ENCODE measurements at regions not wholly inside any gene's neighbourhood (a gene's known extent, or its start where the extent isn't known, plus 50 kb on each side); places are given as distances from the start of the nearest gene placed in this dataset.

DNA sequence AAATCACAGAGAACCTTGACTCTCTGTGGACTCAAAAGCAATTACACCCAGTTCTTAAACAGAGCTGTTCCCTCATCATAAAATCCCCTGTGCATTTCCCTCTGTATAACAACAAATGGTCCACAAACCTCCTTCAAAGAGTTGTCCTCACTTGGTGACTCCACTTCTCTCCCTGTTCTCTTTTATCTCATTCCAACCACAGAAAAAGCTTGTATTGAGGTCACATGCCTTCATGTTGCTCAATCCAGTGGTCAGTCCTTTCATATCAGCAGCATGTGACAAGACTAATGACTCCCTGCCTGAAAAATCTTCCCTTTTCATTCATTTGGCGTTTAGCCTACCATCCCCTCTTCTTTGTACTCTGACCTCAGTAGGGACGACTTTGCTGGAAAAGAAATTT is 158.0 kb downstream of the DEPDC1B start (continued):
- TF ChIP-seq ATF3 (CRISPR knock-in tag; IDR thresholded peaks at IDR 0.05) (peak; percentile 39; the same call in 1 of the 2 replicates), ZNF710 (CRISPR knock-in tag; IDR thresholded peaks at IDR 0.05; ENCODE audit: borderline replicate concordance) (peak; percentile 64; the same call in 1 of the 2 replicates), TCF7 (IDR thresholded peaks at IDR 0.05; ENCODE audit: low read depth) (peak; percentile 87), HOMEZ (CRISPR knock-in tag; IDR thresholded peaks at IDR 0.05; ENCODE audit: low read depth) (peak; percentile 62; the same call in 1 of the 2 replicates), FOSL2 (CRISPR knock-in tag; IDR thresholded peaks at IDR 0.05) (peak; percentile 83), POGZ (CRISPR knock-in tag; IDR thresholded peaks at IDR 0.05) (peak; percentile 55; the same call in 1 of the 2 replicates), POLR2AphosphoS5 (IDR thresholded peaks at IDR 0.05; ENCODE audit: low read depth, low read length) (no peak), MED1 (CRISPR knock-in tag; IDR thresholded peaks at IDR 0.05) (peak; percentile 54), NR2F6 (IDR thresholded peaks at IDR 0.05) (peak; percentile 30), NR2F6 (CRISPR knock-in tag; IDR thresholded peaks at IDR 0.05) (peak; percentile 34; the same call in 1 of the 2 replicates), NFIC (IDR thresholded peaks at IDR 0.05; ENCODE audit: low read length) (peak; percentile 49; the same call in 1 of the 2 replicates), NCOA2 (CRISPR knock-in tag; IDR thresholded peaks at IDR 0.05) (peak; percentile 77), GFI1 (CRISPR knock-in tag; IDR thresholded peaks at IDR 0.05; ENCODE audit: borderline replicate concordance) (peak; percentile 32; the same call in 1 of the 2 replicates), ZNF256 (CRISPR knock-in tag; conservative IDR thresholded peaks at IDR 0.05) (no peak), ISL2 (CRISPR knock-in tag; IDR thresholded peaks at IDR 0.05) (peak; percentile 78), TBP (CRISPR knock-in tag; IDR thresholded peaks at IDR 0.05) (no peak), THRA (CRISPR knock-in tag; IDR thresholded peaks at IDR 0.05; ENCODE audit: borderline replicate concordance) (no peak), ZNF12 (CRISPR knock-in tag; IDR thresholded peaks at IDR 0.05) (peak; percentile 78; the same call in 1 of the 2 replicates)
- TF ChIP-seq, protein P1, sequence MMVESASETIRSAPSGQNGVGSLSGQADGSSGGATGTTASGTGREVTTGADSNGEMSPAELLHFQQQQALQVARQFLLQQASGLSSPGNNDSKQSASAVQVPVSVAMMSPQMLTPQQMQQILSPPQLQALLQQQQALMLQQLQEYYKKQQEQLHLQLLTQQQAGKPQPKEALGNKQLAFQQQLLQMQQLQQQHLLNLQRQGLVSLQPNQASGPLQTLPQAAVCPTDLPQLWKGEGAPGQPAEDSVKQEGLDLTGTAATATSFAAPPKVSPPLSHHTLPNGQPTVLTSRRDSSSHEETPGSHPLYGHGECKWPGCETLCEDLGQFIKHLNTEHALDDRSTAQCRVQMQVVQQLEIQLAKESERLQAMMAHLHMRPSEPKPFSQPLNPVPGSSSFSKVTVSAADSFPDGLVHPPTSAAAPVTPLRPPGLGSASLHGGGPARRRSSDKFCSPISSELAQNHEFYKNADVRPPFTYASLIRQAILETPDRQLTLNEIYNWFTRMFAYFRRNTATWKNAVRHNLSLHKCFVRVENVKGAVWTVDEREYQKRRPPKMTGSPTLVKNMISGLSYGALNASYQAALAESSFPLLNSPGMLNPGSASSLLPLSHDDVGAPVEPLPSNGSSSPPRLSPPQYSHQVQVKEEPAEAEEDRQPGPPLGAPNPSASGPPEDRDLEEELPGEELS (CRISPR knock-in tag; IDR thresholded peaks at IDR 0.05): 0 out of 2 replicates have a peak, but pooled peaks have one; percentile 30
- TF ChIP-seq, protein P2, sequence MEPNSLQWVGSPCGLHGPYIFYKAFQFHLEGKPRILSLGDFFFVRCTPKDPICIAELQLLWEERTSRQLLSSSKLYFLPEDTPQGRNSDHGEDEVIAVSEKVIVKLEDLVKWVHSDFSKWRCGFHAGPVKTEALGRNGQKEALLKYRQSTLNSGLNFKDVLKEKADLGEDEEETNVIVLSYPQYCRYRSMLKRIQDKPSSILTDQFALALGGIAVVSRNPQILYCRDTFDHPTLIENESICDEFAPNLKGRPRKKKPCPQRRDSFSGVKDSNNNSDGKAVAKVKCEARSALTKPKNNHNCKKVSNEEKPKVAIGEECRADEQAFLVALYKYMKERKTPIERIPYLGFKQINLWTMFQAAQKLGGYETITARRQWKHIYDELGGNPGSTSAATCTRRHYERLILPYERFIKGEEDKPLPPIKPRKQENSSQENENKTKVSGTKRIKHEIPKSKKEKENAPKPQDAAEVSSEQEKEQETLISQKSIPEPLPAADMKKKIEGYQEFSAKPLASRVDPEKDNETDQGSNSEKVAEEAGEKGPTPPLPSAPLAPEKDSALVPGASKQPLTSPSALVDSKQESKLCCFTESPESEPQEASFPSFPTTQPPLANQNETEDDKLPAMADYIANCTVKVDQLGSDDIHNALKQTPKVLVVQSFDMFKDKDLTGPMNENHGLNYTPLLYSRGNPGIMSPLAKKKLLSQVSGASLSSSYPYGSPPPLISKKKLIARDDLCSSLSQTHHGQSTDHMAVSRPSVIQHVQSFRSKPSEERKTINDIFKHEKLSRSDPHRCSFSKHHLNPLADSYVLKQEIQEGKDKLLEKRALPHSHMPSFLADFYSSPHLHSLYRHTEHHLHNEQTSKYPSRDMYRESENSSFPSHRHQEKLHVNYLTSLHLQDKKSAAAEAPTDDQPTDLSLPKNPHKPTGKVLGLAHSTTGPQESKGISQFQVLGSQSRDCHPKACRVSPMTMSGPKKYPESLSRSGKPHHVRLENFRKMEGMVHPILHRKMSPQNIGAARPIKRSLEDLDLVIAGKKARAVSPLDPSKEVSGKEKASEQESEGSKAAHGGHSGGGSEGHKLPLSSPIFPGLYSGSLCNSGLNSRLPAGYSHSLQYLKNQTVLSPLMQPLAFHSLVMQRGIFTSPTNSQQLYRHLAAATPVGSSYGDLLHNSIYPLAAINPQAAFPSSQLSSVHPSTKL (CRISPR knock-in tag; IDR thresholded peaks at IDR 0.05): peak; percentile 83
